ENCODE measurements at regions not wholly inside any gene's neighbourhood (a gene's known extent, or its start where the extent isn't known, plus 50 kb on each side); places are given as distances from the start of the nearest gene placed in this dataset.
"Not testable (repeated sequence)": the region's sequence is repeated elsewhere in the genome, so short reads cannot be mapped to it uniquely, and the experiment has no call there.

DNA sequence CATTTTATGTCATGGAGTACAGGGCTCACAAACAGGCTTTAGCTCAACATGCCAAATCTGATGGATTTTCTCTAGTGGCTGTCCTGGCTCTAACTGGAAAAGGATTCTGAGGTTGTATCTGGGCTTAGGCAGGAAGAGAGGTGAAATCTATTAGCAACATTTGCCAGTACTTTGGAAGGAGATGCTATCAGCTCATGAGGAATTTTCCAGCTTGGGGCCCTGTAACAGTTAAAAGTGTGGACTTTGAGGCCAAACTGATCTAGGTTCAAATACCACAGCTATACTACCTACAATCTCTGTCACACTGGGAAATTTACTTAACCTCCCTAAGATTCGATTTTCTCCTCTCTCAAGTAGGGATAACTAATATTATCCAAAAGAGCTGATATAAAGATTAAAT is 119.0 kb upstream of the HCCS start:
- DNase-seq (ENCODE audit: low read depth, low spot score): no peak
- intact Hi-C loops (cut with micrococcal nuclease) (no loop called here), dilution Hi-C loops (cut with MboI; ENCODE audit: extremely low pct_ligation_motif_present, low sequenced_read_pairs) (no loop called here)
- FAIRE-seq: no peak
- TF ChIP-seq FOS (IDR thresholded peaks at IDR 0.05; ENCODE audit: borderline replicate concordance, insufficient read depth, low read length): no peak
- TF ChIP-seq MYC (IDR thresholded peaks at IDR 0.05; ENCODE audit: low read depth, low read length): no peak
- TF ChIP-seq EZH2 (IDR thresholded peaks at IDR 0.05; ENCODE audit: borderline replicate concordance, low read depth, low read length, severe bottlenecking): no peak
- no peak for TF ChIP-seq JUN (IDR thresholded peaks at IDR 0.05; ENCODE audit: borderline replicate concordance, insufficient read depth, insufficient read length, low read depth)
- TF ChIP-seq CTCF (IDR thresholded peaks at IDR 0.05; ENCODE audit: extremely low read depth in 1 of 2, insufficient read depth in 1 of 2, low read depth in 1 of 2, low read length in 2 of 2): no peak
- no peak for TF ChIP-seq MAX (IDR thresholded peaks at IDR 0.05; ENCODE audit: insufficient read depth, insufficient read length)
- TF ChIP-seq GATA2 (IDR thresholded peaks at IDR 0.05; ENCODE audit: insufficient read depth, insufficient read length, low read depth, low read length): no peak
- TF ChIP-seq POLR2A (IDR thresholded peaks at IDR 0.05; ENCODE audit: low read depth, low read length): no peak
- TF ChIP-seq POLR2AphosphoS5 (IDR thresholded peaks at IDR 0.05; ENCODE audit: insufficient read depth, low read depth, low read length): no peak
- no peaks in the 10 kb centered on the region for H3K9me1 ChIP-seq (replicated peaks; ENCODE audit: control insufficient read depth, extremely low read depth, insufficient read depth, low read length)
- ChIA-PET CTCF (no interaction called here), POLR2A (no interaction called here)
- H2AFZ ChIP-seq (ENCODE audit: low read depth, low read length): no peak overlapping the region
- H3K4me1 ChIP-seq (ENCODE audit: control insufficient read depth, extremely low read depth, insufficient read depth, low read length): no peaks in the 10 kb centered on the region
- no peak overlapping the region for H3K4me3 ChIP-seq (replicated peaks in 1 of 3; ENCODE audit: insufficient read depth in 1 of 3, low read depth in 1 of 3, low read length in 3 of 3)
- BruUV-seq (replicated peaks): no TSS peak
- H3K79me2 ChIP-seq (ENCODE audit: control insufficient read depth, insufficient read depth, low read length): no peaks in the 10 kb centered on the region
- no peak overlapping the region for H3K27ac ChIP-seq (ENCODE audit: insufficient read depth, low read depth, low read length)
- H3K36me3 ChIP-seq (ENCODE audit: control insufficient read depth in 2 of 2, extremely low read depth in 1 of 2, insufficient read depth in 2 of 2, low read length in 2 of 2): no peaks in the 10 kb centered on the region
- no peaks in the 10 kb centered on the region for H3K27me3 ChIP-seq (ENCODE audit: control insufficient read depth in 2 of 2, insufficient read depth in 2 of 2, low read length in 2 of 2)
- H3K9me3 ChIP-seq (replicated peaks; ENCODE audit: control insufficient read depth, insufficient read depth, low read length): no peaks in the 10 kb centered on the region
- no peaks in the 10 kb centered on the region for H4K20me1 ChIP-seq (replicated peaks; ENCODE audit: control insufficient read depth, extremely low read depth, insufficient read depth, low read length)
- H3K4me2 ChIP-seq (ENCODE audit: insufficient read depth, low read length): no peak overlapping the region
- H3K9ac ChIP-seq (replicated peaks; ENCODE audit: extremely low read depth, insufficient read depth, low read length): no peak overlapping the region

- POLR2A ChIA-PET; BruUV-seq (replicated peaks): not testable (repeated sequence)
Measured at GRCh38 chrX:11007076-11007475, 104.1 kb upstream of the HCCS start.

More at GRCh38 chrX:11007076-11007475, 104.1 kb upstream of the HCCS start:
- H3K4me2 ChIP-seq (ENCODE audit: insufficient read depth, low read length); CTCF ChIA-PET; H3K4me1 ChIP-seq (ENCODE audit: control insufficient read depth, extremely low read depth, insufficient read depth, low read length); H3K27me3 ChIP-seq (ENCODE audit: control insufficient read depth in 2 of 2, insufficient read depth in 2 of 2, low read length in 2 of 2); H3K9ac ChIP-seq (replicated peaks; ENCODE audit: extremely low read depth, insufficient read depth, low read length); H3K36me3 ChIP-seq (ENCODE audit: control insufficient read depth in 2 of 2, extremely low read depth in 1 of 2, insufficient read depth in 2 of 2, low read length in 2 of 2); intact Hi-C loops (cut with micrococcal nuclease); dilution Hi-C loops (cut with MboI; ENCODE audit: extremely low pct_ligation_motif_present, low sequenced_read_pairs); H3K9me1 ChIP-seq (replicated peaks; ENCODE audit: control insufficient read depth, extremely low read depth, insufficient read depth, low read length); H4K20me1 ChIP-seq (replicated peaks; ENCODE audit: control insufficient read depth, extremely low read depth, insufficient read depth, low read length); H2AFZ ChIP-seq (ENCODE audit: low read depth, low read length); H3K4me3 ChIP-seq (replicated peaks in 1 of 3; ENCODE audit: insufficient read depth in 1 of 3, low read depth in 1 of 3, low read length in 3 of 3); H3K79me2 ChIP-seq (ENCODE audit: control insufficient read depth, insufficient read depth, low read length); FAIRE-seq; H3K9me3 ChIP-seq (replicated peaks; ENCODE audit: control insufficient read depth, insufficient read depth, low read length); H3K27ac ChIP-seq (ENCODE audit: insufficient read depth, low read depth, low read length); DNase-seq (ENCODE audit: low read depth, low spot score): not testable (repeated sequence)

Measured in endothelial cell of umbilical vein (primary cell).